GM10266 (cell line): ENCODE measurements at regions not wholly inside any gene's neighbourhood (a gene's known extent, or its start where the extent isn't known, plus 50 kb on each side); places are given as distances from the start of the nearest gene placed in this dataset.
"Not testable (repeated sequence)": the region's sequence is repeated elsewhere in the genome, so short reads cannot be mapped to it uniquely, and the experiment has no call there.

Experiments used
- DNase-seq: peaks from one replicate; pipeline ENCODE4 v3.0.0; 2012; ENCODE audit errors: extremely low spot score
- TF ChIP-seq, protein P1 (sequence below): IDR thresholded peaks from 2 replicates; pipeline ENCODE4 v1.5.1; 2012; ENCODE audit warnings: mild to moderate bottlenecking, low read depth; ENCODE audit not compliant: control insufficient read depth, insufficient read depth; ENCODE audit errors: missing control alignments

- TF ChIP-seq, protein P1, sequence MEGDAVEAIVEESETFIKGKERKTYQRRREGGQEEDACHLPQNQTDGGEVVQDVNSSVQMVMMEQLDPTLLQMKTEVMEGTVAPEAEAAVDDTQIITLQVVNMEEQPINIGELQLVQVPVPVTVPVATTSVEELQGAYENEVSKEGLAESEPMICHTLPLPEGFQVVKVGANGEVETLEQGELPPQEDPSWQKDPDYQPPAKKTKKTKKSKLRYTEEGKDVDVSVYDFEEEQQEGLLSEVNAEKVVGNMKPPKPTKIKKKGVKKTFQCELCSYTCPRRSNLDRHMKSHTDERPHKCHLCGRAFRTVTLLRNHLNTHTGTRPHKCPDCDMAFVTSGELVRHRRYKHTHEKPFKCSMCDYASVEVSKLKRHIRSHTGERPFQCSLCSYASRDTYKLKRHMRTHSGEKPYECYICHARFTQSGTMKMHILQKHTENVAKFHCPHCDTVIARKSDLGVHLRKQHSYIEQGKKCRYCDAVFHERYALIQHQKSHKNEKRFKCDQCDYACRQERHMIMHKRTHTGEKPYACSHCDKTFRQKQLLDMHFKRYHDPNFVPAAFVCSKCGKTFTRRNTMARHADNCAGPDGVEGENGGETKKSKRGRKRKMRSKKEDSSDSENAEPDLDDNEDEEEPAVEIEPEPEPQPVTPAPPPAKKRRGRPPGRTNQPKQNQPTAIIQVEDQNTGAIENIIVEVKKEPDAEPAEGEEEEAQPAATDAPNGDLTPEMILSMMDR: no peak
Measured at GRCh38 chrX:115357326-115358120, 68.0 kb downstream of the LUZP4 start.

GRCh38 chrX:115359508-115359907 lies 70.0 kb downstream of the LUZP4 start:
- DNase-seq: not testable (repeated sequence)

More at GRCh38 chrX:115357326-115358120, 68.0 kb downstream of the LUZP4 start:
- no peak for DNase-seq

DNA sequence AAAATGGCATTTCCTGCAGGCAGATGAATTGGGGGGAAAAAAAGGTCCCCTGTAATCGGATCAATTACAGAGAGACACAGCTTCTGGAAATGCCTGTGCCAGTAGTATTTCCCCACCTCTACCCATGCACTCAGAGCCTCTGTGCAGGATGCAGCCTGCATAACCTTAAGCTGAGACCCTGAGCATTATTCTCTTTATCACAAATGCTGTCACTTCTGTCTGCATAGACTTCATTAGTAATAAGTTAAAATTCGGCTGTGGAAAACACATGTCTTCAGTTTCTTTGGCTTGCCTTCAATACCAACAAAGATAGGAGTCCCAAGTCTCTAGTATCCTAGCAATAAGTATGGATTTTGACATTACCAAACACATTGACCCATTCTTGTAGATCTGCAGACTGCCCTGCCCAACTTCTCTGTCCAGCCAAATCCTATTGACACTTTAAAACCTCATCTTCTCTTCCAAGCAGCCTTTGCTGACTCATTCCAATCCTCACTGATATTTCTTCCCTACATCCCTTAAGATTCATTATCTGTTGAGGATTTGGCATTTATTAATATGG lies 70.8 kb downstream of the LUZP4 start:
- DNase-seq: no peak
- TF ChIP-seq, protein P1: no peak

- TF ChIP-seq, protein P1: no peak
- DNase-seq: no peak
Measured at GRCh38 chrX:115362334-115363095, 73.0 kb downstream of the LUZP4 start.

DNA sequence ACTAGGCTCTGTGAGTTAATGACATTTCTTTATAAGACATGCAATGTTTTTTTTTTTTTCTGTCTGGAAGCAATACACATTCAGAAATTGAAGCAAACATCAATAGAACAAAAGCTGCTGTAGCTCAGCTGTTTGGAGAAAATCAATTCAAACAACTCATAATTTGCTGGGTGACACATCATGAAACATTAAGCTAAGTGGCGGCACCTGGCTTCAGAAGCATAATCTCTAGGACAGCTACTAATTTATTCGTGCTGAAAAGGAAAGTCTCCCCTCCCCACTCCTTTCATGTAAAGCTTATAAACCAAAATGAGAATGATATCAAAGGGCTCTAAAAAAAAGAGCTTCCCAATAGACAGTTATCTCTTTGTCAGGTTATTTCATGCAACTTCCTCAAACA lies 73.9 kb downstream of the LUZP4 start:
- no peak for DNase-seq
- TF ChIP-seq, protein P1: no peak

DNA sequence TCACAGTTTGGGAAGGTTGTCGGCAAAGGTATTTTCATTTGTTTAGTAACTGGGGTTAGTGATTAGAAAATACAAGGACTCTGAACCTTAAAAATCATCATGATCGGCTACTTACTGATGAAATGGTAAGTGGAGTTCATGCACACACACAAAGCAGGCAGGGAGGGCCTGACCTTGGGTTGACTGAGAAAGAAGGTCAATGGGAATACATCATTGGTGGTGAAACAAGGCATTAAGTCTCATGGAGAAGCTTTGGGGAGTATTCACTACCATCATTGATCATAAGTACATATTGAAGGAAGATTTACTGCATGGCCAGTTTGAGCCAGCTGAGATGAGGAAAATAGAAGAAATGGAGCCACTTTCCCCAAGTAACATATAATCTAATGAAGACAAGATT lies 74.4 kb downstream of the LUZP4 start:
- TF ChIP-seq, protein P1: no peak
- DNase-seq: no peak

GRCh38 chrX:115364670-115365069 lies 75.2 kb downstream of the LUZP4 start:
- TF ChIP-seq, protein P1: no peak
- DNase-seq: no peak
